ENCODE measurements at regions not wholly inside any gene's neighbourhood (a gene's known extent, or its start where the extent isn't known, plus 50 kb on each side); places are given as distances from the start of the nearest gene placed in this dataset.

DNA sequence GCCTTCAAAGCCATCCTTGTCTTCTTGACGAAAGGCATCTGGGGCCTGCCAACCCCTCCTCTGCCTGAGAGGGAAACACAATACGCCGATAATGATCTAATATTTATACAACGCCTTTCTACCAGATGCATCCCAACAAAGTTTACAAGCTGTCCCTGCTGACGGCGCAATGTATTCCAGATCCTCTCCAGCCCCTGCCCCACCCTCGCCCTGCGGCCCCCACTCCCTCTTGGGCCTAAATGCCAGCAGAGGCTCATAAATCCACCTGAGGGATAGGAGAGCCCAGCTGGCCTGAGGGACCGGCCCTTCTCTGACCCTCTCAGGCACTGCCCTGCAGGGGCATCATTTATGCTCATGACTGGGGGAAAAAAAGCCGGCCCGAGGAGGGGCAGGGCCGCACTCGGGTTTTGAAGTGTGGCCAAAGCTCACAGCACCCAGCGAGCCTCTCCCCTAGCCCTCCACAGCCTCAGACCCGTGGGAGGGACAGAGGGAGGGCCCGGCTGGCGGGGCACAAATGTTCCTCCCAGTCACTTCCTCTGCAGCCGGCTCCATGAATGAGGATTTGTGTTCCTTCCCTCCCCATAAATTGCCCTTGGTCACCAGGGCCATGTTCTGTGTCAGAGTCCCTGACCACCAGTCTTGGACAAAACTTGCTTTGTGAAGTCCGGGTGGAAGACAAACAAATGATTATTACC, 140.3 kb downstream of the FOXD2 start:
- DNase-seq = no peak
- Histone ChIP-seq H3K36me3 (ENCODE audit: control insufficient read depth in 4 of 4, insufficient read depth in 4 of 4, low read length in 3 of 4) (no peaks in the 10 kb centered on the region), H3K4me1 (ENCODE audit: control extremely low read depth in 1 of 4, control insufficient read depth in 4 of 4, insufficient read depth in 4 of 4, low read length in 3 of 4) (peaks cover 1 to 24% (median 12%) of the 10 kb centered on the region in 4 experiments), H3K27ac (ENCODE audit: insufficient read depth in 1 of 2, low read depth in 1 of 2, low read length in 2 of 2, poor library complexity in 1 of 2, severe bottlenecking in 2 of 2) (no peak overlapping the region), H3K27me3 (replicated peaks in 2 of 5; ENCODE audit: control insufficient read depth in 4 of 5, insufficient read depth in 5 of 5, low read length in 4 of 5) (no peaks in the 10 kb centered on the region), H3K4me3 (ENCODE audit: control insufficient read depth in 1 of 7, extremely low read depth in 1 of 7, insufficient read depth in 4 of 7, low read depth in 2 of 7, low read length in 6 of 7) (no peak overlapping the region), H3K9me3 (ENCODE audit: control extremely low read depth in 1 of 5, control insufficient read depth in 4 of 5, insufficient read depth in 2 of 5, low read depth in 1 of 5, low read length in 4 of 5) (no peaks in the 10 kb centered on the region)
- ChIA-PET CTCF (interaction anchor here (1.5 kb wide), 1 partner anchor 11 kb away, joined by 3 read pairs; no protein-coding TSS in a partner anchor), POLR2A (no interaction called here)
- 77% methylated on average over 13 of the region's 19 CpGs for WGBS (ENCODE audit: insufficient coverage)

GRCh38 chr1:47578721-47579419, 141.0 kb downstream of the FOXD2 start:
- H3K27ac ChIP-seq (ENCODE audit: insufficient read depth in 1 of 2, low read depth in 1 of 2, low read length in 2 of 2, poor library complexity in 1 of 2, severe bottlenecking in 2 of 2) = no peak overlapping the region

DNA sequence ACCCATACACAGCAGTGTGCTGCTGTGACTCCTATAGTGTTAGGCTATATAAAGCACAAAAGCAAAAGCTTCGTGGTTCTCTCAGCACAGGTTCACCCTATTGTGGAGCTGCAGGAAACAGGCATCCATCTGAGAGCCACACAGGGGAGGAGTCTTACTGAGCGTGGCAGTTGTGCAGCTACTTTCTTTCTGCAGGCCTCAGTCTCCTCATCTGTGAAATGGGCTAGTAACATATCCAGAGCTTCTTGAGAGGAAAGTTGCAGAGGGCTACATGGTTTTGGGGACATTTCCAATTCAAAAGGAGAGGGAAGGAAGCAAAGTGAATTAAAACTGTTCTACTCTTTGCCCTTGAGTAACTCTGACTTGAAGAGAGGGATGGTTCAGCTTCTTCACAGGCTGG, 142.0 kb downstream of the FOXD2 start:
- Histone ChIP-seq H3K36me3 (ENCODE audit: control insufficient read depth in 4 of 4, insufficient read depth in 4 of 4, low read length in 3 of 4) (no peaks in the 10 kb centered on the region), H3K27me3 (replicated peaks in 2 of 5; ENCODE audit: control insufficient read depth in 4 of 5, insufficient read depth in 5 of 5, low read length in 4 of 5) (no peaks in the 10 kb centered on the region), H3K27ac (ENCODE audit: insufficient read depth in 1 of 2, low read depth in 1 of 2, low read length in 2 of 2, poor library complexity in 1 of 2, severe bottlenecking in 2 of 2) (no peak overlapping the region), H3K4me1 (ENCODE audit: control extremely low read depth in 1 of 4, control insufficient read depth in 4 of 4, insufficient read depth in 4 of 4, low read length in 3 of 4) (peaks cover 1 to 36% (median 20%) of the 10 kb centered on the region in 4 experiments), H3K9me3 (ENCODE audit: control extremely low read depth in 1 of 5, control insufficient read depth in 4 of 5, insufficient read depth in 2 of 5, low read depth in 1 of 5, low read length in 4 of 5) (no peaks in the 10 kb centered on the region), H3K4me3 (ENCODE audit: control insufficient read depth in 1 of 7, extremely low read depth in 1 of 7, insufficient read depth in 4 of 7, low read depth in 2 of 7, low read length in 6 of 7) (no peak overlapping the region)
- POLR2A ChIA-PET = no interaction called here
- CTCF ChIA-PET = interaction anchor here (1.2 to 2.3 kb wide), 4 partner anchors 13 to 142 kb away, joined by 3 to 9 read pairs (median 3); no protein-coding TSS in a partner anchor
- 78% methylated on average over 2 of the region's 2 CpGs for WGBS (ENCODE audit: insufficient coverage)
- no peak for DNase-seq

More at GRCh38 chr1:47578721-47579419, 141.0 kb downstream of the FOXD2 start:
- no peak for DNase-seq
- 62% methylated on average over 9 of the region's 10 CpGs for WGBS (ENCODE audit: insufficient coverage)
- Histone ChIP-seq H3K4me3 (ENCODE audit: control insufficient read depth in 1 of 7, extremely low read depth in 1 of 7, insufficient read depth in 4 of 7, low read depth in 2 of 7, low read length in 6 of 7) (no peak overlapping the region), H3K36me3 (ENCODE audit: control insufficient read depth in 4 of 4, insufficient read depth in 4 of 4, low read length in 3 of 4) (no peaks in the 10 kb centered on the region), H3K27me3 (replicated peaks in 2 of 5; ENCODE audit: control insufficient read depth in 4 of 5, insufficient read depth in 5 of 5, low read length in 4 of 5) (no peaks in the 10 kb centered on the region), H3K4me1 (ENCODE audit: control extremely low read depth in 1 of 4, control insufficient read depth in 4 of 4, insufficient read depth in 4 of 4, low read length in 3 of 4) (peaks cover 1 to 31% (median 18%) of the 10 kb centered on the region in 4 experiments), H3K9me3 (ENCODE audit: control extremely low read depth in 1 of 5, control insufficient read depth in 4 of 5, insufficient read depth in 2 of 5, low read depth in 1 of 5, low read length in 4 of 5) (no peaks in the 10 kb centered on the region)
- POLR2A ChIA-PET = no interaction called here
- CTCF ChIA-PET = interaction anchor here (1.5 kb wide), 1 partner anchor 11 kb away, joined by 3 read pairs; no protein-coding TSS in a partner anchor

- Histone ChIP-seq H3K4me3 (ENCODE audit: control insufficient read depth in 1 of 7, extremely low read depth in 1 of 7, insufficient read depth in 4 of 7, low read depth in 2 of 7, low read length in 6 of 7) (no peak overlapping the region), H3K36me3 (ENCODE audit: control insufficient read depth in 4 of 4, insufficient read depth in 4 of 4, low read length in 3 of 4) (no peaks in the 10 kb centered on the region), H3K27me3 (replicated peaks in 2 of 5; ENCODE audit: control insufficient read depth in 4 of 5, insufficient read depth in 5 of 5, low read length in 4 of 5) (no peaks in the 10 kb centered on the region), H3K4me1 (ENCODE audit: control extremely low read depth in 1 of 4, control insufficient read depth in 4 of 4, insufficient read depth in 4 of 4, low read length in 3 of 4) (peaks cover 1 to 36% (median 20%) of the 10 kb centered on the region in 4 experiments), H3K27ac (ENCODE audit: insufficient read depth in 1 of 2, low read depth in 1 of 2, low read length in 2 of 2, poor library complexity in 1 of 2, severe bottlenecking in 2 of 2) (no peak overlapping the region), H3K9me3 (ENCODE audit: control extremely low read depth in 1 of 5, control insufficient read depth in 4 of 5, insufficient read depth in 2 of 5, low read depth in 1 of 5, low read length in 4 of 5) (no peaks in the 10 kb centered on the region)
- POLR2A ChIA-PET = no interaction called here
- WGBS (ENCODE audit: insufficient coverage) = 93% methylated on average over 10 of the region's 11 CpGs
- DNase-seq = no peak
- CTCF ChIA-PET = interaction anchor here (1.2 to 2.3 kb wide), 5 partner anchors 9 to 143 kb away, joined by 3 to 9 read pairs (median 3); no protein-coding TSS in a partner anchor
Measured at GRCh38 chr1:47580451-47580995, 142.7 kb downstream of the FOXD2 start.

DNA sequence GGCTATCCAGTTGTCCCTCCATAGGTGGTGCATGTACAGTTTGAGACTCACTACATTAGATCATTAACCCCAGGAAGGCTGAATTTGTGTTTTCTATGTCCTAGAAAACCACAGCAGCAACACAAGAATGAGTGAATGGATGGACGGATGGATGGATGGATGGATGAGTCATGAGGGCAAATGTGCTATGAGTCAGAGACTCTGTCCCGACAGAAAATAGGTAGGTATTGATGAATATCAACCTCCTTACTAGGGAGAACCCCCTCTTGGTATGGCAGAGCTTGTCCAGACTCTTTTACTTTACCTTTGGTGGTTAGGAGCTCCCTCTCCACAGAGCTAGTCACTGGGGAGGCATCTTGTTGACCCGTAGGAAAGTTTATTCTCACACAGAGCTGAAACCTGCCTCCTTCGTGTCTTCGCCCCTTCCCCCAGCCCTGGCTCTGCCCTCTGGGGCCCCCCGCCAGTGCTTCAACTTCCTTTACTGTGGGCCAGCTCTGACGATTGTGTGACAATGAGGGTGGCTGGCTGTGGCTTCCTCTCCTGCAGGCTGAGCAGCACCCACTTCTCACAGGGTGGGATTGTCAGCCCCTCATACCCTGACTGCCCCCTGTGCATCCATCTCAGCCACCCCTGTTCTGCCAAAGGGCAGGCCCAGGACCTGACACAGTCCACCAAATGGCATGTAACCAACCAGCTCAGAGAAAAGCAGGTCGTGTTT, 145.2 kb downstream of the FOXD2 start:
- H3K36me3 ChIP-seq (ENCODE audit: control insufficient read depth in 4 of 4, insufficient read depth in 4 of 4, low read length in 3 of 4) = no peaks in the 10 kb centered on the region
- WGBS (ENCODE audit: insufficient coverage) = 22% methylated on average over 3 of the region's 8 CpGs
- H3K27me3 ChIP-seq (replicated peaks in 2 of 5; ENCODE audit: control insufficient read depth in 4 of 5, insufficient read depth in 5 of 5, low read length in 4 of 5) = no peaks in the 10 kb centered on the region
- no peak overlapping the region for H3K27ac ChIP-seq (ENCODE audit: insufficient read depth in 1 of 2, low read depth in 1 of 2, low read length in 2 of 2, poor library complexity in 1 of 2, severe bottlenecking in 2 of 2)
- ChIA-PET POLR2A (no interaction called here), CTCF (interaction anchor here (1.8 to 1.9 kb wide), 3 partner anchors 8 to 36 kb away, joined by 5 to 7 read pairs (median 5); no protein-coding TSS in a partner anchor)
- peak; percentile 34 to 76 (median 60) for DNase-seq
- no peaks in the 10 kb centered on the region for H3K9me3 ChIP-seq (ENCODE audit: control extremely low read depth in 1 of 5, control insufficient read depth in 4 of 5, insufficient read depth in 2 of 5, low read depth in 1 of 5, low read length in 4 of 5)
- peak overlapping the region in 2 of 7 experiments; percentile 16 to 30 for H3K4me3 ChIP-seq (ENCODE audit: control insufficient read depth in 1 of 7, extremely low read depth in 1 of 7, insufficient read depth in 4 of 7, low read depth in 2 of 7, low read length in 6 of 7)
- H3K4me1 ChIP-seq (ENCODE audit: control extremely low read depth in 1 of 4, control insufficient read depth in 4 of 4, insufficient read depth in 4 of 4, low read length in 3 of 4) = peaks cover 1 to 39% (median 20%) of the 10 kb centered on the region in 4 experiments

DNA sequence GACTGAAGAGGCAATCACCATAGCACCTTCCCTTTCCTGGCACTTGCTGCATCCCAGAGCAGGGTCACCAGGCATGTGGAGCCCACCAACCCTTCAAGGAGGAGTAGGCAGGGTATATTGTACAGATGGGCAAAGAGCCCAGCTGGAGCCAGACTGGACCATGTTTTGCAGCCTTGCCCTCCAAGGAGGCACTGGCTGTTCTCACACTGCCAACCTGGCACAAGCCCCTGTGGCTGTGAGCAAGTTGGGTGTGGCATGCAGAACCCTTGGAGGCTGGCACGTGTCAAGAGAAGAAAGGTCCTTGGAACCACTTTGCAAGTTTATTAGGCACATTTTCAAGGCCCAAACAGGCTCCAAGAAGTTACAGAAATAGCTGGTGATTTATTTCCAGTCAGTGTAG, 146.4 kb downstream of the FOXD2 start:
- H3K27me3 ChIP-seq (replicated peaks in 2 of 5; ENCODE audit: control insufficient read depth in 4 of 5, insufficient read depth in 5 of 5, low read length in 4 of 5) = no peaks in the 10 kb centered on the region
- ChIA-PET POLR2A (no interaction called here), CTCF (interaction anchor here (1.8 to 1.9 kb wide), 3 partner anchors 8 to 35 kb away, joined by 5 to 7 read pairs (median 5); no protein-coding TSS in a partner anchor)
- H3K4me3 ChIP-seq (ENCODE audit: control insufficient read depth in 1 of 7, extremely low read depth in 1 of 7, insufficient read depth in 4 of 7, low read depth in 2 of 7, low read length in 6 of 7) = no peak overlapping the region
- no peak for DNase-seq
- H3K4me1 ChIP-seq (ENCODE audit: control extremely low read depth in 1 of 4, control insufficient read depth in 4 of 4, insufficient read depth in 4 of 4, low read length in 3 of 4) = peaks cover 1 to 34% (median 17%) of the 10 kb centered on the region in 4 experiments
- 86% methylated on average over 1 of the region's 1 CpG for WGBS (ENCODE audit: insufficient coverage)
- H3K36me3 ChIP-seq (ENCODE audit: control insufficient read depth in 4 of 4, insufficient read depth in 4 of 4, low read length in 3 of 4) = no peaks in the 10 kb centered on the region
- no peak overlapping the region for H3K27ac ChIP-seq (ENCODE audit: insufficient read depth in 1 of 2, low read depth in 1 of 2, low read length in 2 of 2, poor library complexity in 1 of 2, severe bottlenecking in 2 of 2)
- H3K9me3 ChIP-seq (ENCODE audit: control extremely low read depth in 1 of 5, control insufficient read depth in 4 of 5, insufficient read depth in 2 of 5, low read depth in 1 of 5, low read length in 4 of 5) = no peaks in the 10 kb centered on the region
